ENCODE measurements at regions not wholly inside any gene's neighbourhood (a gene's known extent, or its start where the extent isn't known, plus 50 kb on each side); places are given as distances from the start of the nearest gene placed in this dataset.

- FAIRE-seq: no peak
- DNase-seq (ENCODE audit: extremely low spot score, insufficient read length, low read depth): no peak
Observed at GRCh38 chr7:47221826-47222225, 360.1 kb downstream of the TNS3 start.

DNA sequence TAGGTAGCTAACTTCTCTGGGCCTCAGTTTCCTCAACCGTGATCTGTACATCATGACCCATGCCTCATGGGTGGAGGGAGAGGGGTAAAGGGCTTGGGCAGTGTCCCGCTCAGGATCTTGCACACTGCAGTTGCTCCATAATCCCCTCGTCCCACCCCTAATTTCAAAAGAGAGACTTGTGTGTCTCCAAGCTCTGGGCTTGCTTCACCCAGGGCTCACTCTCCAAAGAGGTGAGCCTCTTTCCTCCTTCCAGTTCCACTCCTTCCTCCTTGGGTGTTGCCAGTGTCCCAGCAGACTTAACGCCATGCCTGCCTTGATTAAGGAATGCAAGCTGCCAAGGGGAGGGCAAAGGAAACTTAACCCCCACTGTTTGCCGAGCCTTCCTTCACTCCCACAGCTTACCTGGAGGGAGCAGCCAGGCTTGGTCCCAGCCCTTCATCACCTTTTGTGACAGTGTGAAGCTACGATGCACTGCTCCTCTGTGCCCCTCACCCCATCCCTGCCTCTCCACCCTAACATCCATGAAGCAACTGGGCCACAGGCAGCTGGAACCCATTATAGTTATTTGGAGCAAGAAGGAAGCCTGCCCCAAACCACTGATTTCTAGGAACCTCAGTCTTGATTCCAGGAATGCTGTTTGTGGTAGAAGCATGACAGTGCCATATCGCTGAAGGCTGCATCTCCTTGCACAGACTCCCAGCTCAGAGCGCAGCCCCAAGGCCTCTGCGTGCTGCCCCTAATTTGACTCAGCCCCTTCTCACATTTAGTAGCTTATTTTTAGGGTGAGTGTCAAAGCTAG is 363.3 kb downstream of the TNS3 start:
- DNase-seq (ENCODE audit: extremely low spot score, insufficient read length, low read depth) (no peak), FAIRE-seq (no peak)

DNA sequence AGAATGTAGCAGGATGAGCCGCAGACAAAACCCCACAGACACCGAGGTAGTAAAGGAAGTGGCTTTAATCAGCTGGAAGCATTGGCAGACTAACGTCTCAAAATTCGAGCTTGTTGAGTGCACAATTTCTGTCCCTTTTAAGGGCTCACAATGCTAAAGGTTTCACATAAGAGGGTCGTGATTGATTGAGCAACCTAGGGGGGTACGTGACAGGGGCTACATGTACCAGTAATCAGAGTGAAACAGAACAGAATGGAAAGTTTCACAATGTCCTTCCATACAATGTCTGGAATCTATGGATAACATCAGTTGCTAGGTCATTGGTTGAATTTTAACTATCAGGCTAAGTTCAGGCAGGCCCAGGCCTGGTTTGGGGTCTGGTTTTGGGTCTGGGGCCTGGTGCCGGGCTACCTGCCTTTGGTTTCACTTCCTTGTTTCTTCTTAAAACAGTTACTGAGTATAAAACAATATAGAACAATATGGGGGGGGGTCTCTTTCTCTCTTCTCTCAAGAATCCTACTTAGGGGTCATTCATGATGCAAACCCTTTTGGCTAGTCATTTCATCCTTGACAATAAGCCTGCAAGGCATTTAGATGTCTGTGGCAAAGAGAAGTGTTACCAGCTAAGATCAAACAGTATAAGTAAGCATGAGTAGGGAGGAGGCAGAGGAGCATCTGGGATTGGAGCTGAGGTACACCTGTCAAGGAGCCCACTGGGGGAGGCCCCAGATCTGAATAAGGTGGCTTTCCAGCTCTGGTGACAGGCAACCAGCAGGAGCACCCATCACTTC is 364.1 kb downstream of the TNS3 start:
- peak; percentile 44 for FAIRE-seq
- DNase-seq (ENCODE audit: extremely low spot score, insufficient read length, low read depth): no peak

DNA sequence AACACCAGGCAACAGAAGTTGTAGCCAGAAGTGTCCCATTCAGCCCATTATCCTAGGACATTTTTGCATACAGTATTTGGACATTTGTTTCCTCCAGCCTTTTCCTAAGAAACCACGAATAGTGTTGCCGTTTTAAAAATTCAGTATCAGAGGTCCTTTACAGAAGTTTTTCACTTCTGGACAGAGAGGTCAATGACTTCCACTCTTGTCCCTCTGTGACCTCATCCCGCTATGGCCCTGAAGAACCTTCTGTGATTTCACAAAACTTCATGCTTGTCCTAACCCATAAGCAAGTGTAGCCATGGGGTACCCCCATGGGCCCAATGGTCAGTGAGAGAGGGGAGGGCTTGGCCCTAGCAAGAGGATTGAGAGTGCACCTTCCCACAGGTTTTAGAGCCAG is 364.8 kb downstream of the TNS3 start:
- DNase-seq (ENCODE audit: extremely low spot score, insufficient read length, low read depth) (no peak), FAIRE-seq (no peak)

GRCh38 chr7:47216439-47216838 is 365.5 kb downstream of the TNS3 start:
- DNase-seq (ENCODE audit: extremely low spot score, insufficient read length, low read depth) (no peak), FAIRE-seq (no peak)

GRCh38 chr7:47215640-47216039 is 366.3 kb downstream of the TNS3 start:
- no peak for DNase-seq (ENCODE audit: extremely low spot score, insufficient read length, low read depth)
- FAIRE-seq: no peak

DNA sequence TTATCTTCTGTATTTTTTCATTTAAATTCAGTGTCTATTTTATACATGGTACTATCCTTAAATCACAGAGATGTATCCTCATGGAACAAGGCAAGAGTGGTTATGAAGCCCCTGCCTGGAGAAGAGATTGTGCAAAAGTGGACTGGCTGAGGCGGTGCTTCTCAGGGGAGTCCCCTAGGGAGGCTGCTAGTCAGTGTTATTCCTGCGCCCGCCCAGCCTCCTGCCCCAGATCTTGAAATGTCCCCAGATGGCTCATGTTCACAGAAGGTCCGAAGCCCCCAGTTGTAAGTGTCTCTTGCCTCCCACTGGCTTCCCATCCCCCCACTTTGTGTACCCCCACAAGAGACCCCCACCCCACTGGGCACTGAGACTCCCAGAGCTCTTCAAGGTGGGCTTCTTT is 366.9 kb downstream of the TNS3 start:
- DNase-seq (ENCODE audit: extremely low spot score, insufficient read length, low read depth) (no peak), FAIRE-seq (no peak)

DNA sequence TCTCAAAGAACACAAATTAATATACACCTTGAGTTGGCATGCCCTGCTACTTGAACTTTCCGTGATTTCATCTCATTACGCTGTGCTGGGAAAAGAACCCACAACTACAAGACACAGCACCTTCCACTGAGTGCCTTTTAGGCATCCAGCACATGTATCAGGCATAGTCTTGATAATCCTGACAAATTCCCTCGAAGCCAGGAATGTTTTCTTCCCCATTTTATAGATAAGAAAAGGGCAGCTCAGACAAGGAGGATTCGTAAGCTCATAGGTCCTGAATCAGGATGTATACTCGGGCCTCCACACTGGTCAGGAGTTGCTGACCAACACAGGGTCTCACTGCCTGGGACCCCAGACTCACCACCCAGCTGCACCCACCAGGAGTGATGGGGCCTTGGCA is 368.6 kb downstream of the TNS3 start:
- FAIRE-seq (no peak), DNase-seq (ENCODE audit: extremely low spot score, insufficient read length, low read depth) (no peak)

GRCh38 chr7:47211519-47211973 is 370.4 kb downstream of the TNS3 start:
- FAIRE-seq: no peak
- no peak for DNase-seq (ENCODE audit: extremely low spot score, insufficient read length, low read depth)

- FAIRE-seq (no peak), DNase-seq (ENCODE audit: extremely low spot score, insufficient read length, low read depth) (no peak)
Observed at GRCh38 chr7:47210281-47210854, 371.5 kb downstream of the TNS3 start.

- FAIRE-seq: no peak
- no peak for DNase-seq (ENCODE audit: extremely low spot score, insufficient read length, low read depth)
Observed at GRCh38 chr7:47207956-47208355, 374.0 kb downstream of the TNS3 start.

DNA sequence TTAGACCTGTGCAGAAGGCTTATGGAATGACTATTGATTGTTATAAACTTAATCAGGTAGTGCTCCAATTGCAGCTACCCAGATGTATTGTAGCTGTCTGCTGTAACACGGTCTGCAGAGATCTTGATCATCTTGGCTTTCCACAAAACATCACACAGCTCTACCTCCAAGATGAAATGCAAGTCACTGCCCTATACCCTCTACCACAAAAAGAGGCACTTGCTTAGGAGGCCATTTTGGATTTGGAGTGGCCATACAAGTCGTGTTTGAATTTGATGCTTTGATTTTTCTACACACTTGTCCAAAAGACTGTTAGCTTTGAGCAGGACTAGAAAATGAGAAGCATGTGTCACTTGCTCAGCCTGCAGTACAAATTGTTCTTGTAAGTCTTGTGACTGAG is 377.2 kb downstream of the TNS3 start:
- DNase-seq (ENCODE audit: extremely low spot score, insufficient read length, low read depth) (no peak), FAIRE-seq (no peak)

DNA sequence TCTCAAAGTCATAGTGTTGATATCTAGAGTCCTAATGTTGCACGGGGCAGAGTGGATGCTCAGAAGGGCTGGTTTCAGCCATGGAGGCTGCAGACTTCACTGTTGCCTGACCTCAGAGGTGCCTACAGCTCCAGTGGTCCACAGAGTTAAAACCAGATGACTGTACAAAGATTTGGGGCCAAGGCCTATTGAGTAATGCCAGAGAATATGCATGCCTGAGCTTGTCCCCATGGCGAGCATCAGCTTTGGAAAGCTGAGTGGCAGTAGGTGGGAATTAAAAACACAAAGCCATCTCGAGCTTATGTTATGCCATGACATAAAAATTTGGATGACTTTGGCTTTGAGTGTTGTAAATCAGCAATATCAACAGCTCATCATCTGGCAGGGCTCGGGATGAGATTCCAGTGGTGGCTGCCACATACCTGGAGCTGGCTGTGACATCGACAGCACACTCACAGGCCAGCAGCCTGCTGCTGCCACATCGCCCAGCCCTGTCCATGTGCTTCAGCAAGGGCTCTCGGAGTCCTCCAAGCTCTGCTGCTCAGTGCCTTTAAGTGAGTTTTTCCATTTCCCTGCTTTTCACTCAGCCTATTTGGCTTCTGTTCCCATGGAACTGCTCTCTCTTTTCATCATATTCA is 379.6 kb downstream of the TNS3 start:
- no peak for DNase-seq (ENCODE audit: extremely low spot score, insufficient read length, low read depth)
- no peak for FAIRE-seq

- FAIRE-seq (no peak), DNase-seq (ENCODE audit: extremely low spot score, insufficient read length, low read depth) (no peak)
Observed at GRCh38 chr7:47198159-47198558, 383.8 kb downstream of the TNS3 start.

DNA sequence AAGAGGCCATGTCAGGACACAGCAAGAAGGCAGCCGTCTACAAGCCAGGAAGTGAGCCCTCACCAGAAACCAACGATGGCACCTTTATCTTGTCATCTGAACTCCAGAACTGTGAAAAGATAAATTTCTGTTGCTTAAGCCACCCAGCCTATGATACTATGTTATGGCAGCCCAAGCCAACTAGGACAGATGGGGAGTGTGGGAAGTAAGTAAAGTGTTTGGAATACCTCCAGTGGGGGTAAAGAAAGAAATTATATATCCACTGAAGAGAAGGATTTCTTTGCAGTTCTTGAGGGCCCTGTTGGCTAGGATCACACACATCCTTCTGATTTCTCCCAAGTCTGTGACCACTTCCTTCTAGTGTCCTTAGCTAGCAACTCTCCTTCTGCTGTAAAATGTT is 384.4 kb downstream of the TNS3 start:
- DNase-seq (ENCODE audit: extremely low spot score, insufficient read length, low read depth) (no peak), FAIRE-seq (no peak)

GRCh38 chr7:47196737-47197136 is 385.2 kb downstream of the TNS3 start:
- no peak for DNase-seq (ENCODE audit: extremely low spot score, insufficient read length, low read depth)
- no peak for FAIRE-seq

GRCh38 chr7:47196106-47196645 is 385.7 kb downstream of the TNS3 start:
- no peak for FAIRE-seq
- DNase-seq (ENCODE audit: extremely low spot score, insufficient read length, low read depth): no peak

DNA sequence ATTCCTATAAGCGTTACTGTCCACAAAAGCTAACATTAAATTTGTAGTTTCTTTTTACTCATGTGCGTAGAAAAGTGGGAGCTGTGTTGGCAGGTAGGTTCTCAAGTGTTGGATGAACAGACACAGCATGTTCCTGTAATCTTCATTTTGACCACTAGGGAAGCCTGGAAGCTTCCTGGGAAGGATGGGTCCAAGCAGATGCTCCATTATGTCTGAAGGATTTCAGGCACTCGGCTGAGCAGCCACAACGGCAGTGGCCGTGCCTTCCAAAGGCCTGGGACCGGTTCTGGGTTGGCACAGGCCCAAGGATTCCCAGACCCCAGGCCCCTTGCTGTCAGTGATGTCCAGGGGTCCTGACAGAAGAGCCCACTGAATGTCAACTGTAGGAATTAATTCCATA is 386.3 kb downstream of the TNS3 start:
- DNase-seq (ENCODE audit: extremely low spot score, insufficient read length, low read depth) (no peak), FAIRE-seq (no peak)

- FAIRE-seq (no peak), DNase-seq (ENCODE audit: extremely low spot score, insufficient read length, low read depth) (no peak)
Observed at GRCh38 chr7:47194516-47195057, 387.3 kb downstream of the TNS3 start.

DNA sequence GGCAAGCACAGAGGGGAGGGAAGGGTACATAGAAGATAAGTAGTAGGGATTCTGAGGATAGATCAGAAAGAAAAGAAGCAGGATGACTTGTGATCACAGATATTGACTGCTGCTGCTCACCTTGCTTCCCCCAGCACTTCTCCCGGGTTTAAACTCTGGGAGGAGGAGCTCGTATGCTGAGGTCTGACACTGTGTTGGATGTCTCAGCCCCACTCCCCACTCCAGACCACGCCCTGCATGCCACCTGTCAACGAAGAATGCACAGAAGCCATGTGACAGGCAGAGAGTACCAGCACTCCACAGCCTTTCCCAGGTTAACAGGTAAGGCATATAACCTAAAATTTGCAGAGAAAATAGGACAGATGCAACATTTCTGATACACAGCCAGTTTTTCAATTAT is 388.9 kb downstream of the TNS3 start:
- FAIRE-seq (no peak), DNase-seq (ENCODE audit: extremely low spot score, insufficient read length, low read depth) (no peak)

All from GM18507 (cell line).